Amniotic stem cell (primary cell): ENCODE measurements at regions not wholly inside any gene's neighbourhood (a gene's known extent, or its start where the extent isn't known, plus 50 kb on each side); places are given as distances from the start of the nearest gene placed in this dataset.
A peak's percentile ranks its signal among the peaks of the same experiment; 100 is the strongest.
"Not testable (repeated sequence)": the region's sequence is repeated elsewhere in the genome, so short reads cannot be mapped to it uniquely, and the experiment has no call there.

Source experiments
- DNase-seq: peaks from one replicate; lab custom pipeline; 2025; lab: John Stamatoyannopoulos, UW

DNA sequence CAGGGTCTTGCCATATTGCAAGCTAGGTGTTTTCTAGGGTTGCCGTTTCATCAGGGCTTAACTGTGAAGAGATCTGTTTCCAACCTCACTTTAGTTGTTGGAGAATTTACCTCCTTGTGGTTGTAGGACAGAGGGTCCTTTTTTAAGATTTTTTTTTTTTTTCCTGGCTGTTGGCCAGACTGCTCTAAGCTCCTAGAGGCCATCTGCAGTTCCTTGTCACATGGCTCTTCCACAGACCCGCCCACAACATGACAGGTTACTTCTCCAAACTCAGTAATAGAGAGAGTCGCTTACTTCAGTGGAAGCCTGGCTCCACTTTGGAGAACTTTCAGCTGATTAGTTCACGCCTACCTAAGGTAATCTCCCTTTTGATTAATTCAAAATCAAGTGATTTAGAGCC lies 543.7 kb downstream of the DMRTA1 start:
- DNase-seq, result no peak

DNA sequence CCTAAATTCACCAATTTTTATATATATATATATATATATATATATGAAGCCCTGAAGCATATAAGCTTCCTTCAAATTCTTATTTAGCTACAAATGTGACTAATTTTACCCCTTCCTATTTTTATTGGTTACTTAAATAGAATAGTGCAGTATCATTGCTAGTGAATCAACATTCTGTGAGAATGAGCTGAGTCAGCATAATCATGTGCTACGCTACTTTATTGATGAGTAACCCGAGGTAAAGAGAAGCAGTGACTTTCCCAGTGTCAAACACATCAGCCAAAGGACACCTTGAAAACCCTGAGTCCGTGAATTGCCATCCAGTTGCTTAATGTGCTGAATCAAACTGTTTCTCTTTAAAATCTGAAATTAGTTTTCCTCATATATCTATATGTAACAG lies 546.2 kb downstream of the DMRTA1 start:
- no peak for DNase-seq

DNA sequence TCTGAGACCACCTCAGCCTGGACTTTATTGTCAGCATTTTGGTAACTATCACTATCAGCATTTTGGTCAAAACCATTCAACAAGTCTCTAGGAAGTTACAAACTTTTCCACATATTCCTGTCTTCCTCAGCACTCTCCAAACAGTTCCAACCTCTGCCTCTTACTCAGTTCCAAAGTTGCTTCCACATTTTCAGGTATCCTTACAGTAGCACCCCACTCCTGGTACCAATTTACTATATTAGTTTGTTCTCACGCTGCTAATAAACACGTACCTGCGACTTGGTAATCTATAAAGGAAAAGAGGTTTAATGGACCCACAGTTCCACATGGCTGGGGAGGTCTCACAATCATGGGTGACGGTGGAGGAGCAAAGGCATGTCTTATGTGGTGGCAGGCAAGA lies 551.3 kb downstream of the DMRTA1 start:
- no peak for DNase-seq

DNA sequence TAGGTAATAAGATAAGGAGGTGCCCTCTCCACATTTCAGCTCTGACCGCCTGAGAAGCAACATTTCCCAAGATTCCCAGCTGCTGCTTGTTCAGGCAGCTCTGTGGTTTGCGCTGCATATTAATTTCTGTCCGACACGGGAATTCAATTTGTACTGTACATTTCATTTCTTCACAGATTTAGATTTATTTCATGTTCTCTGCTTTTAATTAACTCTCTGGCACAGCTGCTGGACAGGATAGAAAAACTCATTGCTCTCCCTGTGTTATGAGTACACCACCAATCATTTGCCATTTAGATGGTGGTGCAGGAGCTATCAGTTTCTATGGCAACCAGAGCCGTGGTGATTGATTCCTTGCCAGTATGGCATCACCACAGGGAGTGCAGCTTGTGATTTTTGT lies 558.5 kb downstream of the DMRTA1 start:
- no peak for DNase-seq

DNA sequence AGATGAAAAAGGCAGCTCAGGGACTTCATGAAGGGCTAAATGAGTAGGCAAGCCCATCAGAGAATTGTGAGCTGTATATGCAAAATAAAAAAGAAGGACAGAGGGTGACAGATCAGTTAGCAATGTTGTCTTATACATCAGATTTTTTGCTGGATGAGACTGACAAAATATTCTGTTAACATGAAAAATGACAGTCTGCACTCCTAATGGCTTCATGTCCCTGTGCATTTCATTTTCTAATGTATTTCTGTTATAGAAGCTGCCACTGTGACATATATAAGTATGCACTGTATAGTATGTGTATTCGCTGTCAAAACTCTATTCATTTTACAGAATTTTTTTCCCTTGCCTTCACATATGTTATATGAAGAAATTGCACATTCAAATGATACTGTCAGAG lies 559.5 kb downstream of the DMRTA1 start:
- no peak for DNase-seq

DNA sequence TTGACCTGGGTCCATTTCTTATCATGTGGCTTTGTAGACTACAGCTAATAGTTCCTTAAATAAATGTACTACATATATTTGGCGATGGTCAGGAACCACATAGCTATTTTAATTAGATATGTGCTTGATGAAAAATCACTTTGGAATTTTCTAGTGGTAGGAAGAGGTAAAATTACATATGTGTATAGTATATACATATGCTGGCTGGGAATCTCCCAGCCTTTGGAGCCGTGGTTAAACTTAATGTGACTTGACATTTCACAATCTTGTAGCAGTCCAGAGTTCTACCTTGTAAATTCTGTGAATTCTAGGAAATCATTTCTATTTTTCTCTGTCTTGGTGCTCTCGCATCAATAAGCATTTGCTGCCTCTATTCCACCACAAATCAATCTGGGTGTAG lies 565.0 kb downstream of the DMRTA1 start:
- DNase-seq, result peak; percentile 2

DNA sequence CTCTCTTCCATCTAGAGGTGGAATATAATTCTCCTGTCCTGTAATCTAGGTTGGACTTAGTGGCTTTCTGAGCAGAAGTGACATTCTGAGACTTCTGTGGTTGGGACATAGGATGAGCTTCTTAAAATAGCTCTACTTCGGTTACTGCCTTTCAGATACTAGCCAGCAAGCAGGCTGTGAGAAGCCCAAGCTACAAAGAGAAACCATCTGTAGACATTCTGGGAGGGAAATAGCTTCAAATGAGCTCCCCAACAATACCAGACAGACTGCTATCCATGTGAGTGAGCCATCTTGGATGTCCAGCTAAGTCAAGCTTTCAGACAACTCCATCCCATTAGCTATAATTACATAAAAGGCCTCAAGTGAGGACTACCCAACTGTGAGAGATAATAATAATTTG lies 568.9 kb downstream of the DMRTA1 start:
- no peak for DNase-seq

DNA sequence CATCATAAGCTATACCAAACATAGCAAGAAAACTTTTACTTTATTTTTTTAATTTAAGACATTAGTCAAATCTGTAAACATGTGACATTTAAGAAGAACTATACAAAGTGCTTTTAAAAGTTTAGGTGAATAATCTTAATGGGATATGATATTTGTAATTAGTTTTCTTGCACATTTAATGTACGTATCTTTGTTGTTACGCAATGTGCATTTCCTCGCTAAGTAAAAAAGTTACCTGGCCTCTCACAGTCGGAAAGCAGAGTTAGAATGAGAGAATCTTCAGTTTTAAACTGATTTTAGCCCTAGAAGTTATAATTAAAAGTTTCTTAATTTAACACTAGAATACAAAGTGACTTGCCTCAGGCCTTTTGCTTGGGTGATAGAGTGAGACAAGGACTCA lies 589.8 kb downstream of the DMRTA1 start:
- no peak for DNase-seq

DNA sequence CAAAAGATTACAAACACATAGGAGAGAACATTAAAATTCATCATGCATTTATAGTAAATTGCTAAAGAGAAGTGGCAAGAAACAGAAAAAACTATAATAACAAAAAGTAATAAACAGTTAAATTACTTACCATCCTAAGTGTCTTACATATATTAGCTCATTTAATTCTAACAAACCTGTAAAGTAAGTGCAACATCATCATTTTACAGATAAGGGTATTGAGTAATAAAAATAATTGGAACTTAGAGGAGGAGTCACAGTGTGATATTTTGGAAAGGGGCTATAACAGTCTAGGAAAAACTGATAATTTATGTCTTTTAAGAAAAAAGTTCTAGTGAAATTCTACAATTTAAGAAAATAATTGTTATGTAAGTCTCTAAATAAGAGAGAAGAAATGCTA lies 592.8 kb downstream of the DMRTA1 start:
- DNase-seq, result no peak

DNA sequence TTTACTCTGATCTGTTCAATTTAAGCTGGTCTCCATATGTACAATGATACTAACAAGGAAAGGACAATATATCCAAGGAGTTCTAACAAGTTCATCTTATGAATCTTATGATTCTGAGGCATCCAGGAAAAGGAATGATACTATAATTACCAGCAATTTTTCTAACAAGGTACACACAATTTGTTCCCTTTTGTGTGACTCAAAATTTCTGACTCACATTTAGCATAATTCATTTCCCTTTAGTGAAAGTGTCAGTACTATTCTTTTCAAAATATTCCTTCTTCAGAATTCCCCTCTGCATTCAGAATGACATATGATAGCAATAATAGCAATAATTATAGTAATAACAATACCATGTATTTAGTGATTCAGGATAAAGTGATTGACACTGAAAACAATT lies 594.8 kb downstream of the DMRTA1 start:
- DNase-seq, result no peak

DNA sequence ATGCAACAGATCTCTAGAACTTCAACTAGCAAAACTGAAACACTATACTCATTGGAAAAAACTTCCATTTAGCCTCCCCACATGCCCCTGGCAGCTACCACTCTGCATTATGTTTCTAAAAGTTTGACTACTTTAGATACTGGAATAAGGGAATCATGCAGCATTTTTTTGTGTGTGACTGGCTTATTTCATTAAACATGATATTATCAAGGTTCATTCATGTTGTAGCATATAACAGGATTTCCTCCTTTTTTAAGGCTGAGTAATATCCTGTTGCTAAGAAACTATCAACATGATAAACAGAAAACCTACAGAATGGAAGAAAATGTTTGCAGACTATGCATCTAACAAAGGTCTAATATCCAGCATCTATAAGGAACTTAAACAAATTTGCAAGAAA lies 597.9 kb downstream of the DMRTA1 start:
- DNase-seq, result no peak

DNA sequence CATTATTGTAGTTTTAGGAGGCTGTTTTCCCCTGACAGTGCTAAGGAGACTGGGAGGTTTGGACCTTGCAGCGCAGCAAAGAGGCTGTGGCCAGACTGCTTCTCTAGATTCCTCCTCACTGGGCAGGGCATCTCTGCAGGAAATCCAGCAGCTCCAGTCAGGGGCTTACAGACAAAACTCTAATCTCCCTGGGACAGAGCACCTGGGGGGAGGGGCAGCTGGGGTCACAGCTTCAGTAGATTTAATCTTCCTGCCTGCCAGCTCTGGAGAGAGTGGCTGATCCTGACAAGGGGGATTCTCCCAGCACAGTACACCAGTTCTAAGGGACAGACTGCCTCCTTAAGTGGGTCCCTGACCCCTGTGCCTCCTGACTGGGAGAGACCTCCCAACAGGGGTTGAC lies 599.4 kb downstream of the DMRTA1 start:
- not testable (repeated sequence) for DNase-seq

DNA sequence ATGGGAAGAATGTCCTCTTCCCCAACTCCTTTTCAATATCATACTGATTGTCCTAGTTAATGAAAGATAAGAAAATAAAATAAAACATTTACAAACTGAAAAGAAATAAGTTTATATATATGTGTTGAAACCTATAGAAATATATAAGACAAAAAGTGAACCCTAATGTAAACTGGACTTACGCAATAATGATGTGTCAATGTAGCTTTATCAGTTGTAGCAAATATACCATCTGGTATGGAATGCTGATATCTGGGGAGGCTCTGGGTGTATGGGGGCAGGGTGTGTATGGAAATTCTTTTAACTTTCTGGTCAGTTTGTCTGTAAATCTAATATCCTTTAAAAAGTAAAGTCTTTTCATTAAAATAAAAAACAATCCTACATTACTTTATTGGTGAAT lies 603.9 kb downstream of the DMRTA1 start:
- no peak for DNase-seq

DNA sequence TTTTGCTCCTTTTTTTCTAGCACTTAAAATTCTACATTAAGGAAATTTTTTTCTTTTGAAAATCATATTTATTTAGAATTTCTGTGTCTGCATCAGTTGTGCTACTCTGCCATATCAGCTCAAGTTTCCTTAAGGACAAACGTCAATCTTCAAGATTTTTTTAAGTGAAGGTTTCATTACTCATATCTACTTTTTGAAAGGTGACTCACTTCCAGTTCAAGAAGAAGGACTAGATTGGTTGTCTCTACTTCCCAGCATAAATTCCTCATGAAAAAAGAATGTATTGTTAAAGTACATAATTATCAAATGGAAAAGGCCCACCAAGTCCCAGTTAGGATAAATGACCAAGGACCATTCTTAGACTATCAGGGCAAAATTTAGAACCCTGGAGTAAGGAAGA lies 626.5 kb downstream of the DMRTA1 start:
- DNase-seq, result no peak

DNA sequence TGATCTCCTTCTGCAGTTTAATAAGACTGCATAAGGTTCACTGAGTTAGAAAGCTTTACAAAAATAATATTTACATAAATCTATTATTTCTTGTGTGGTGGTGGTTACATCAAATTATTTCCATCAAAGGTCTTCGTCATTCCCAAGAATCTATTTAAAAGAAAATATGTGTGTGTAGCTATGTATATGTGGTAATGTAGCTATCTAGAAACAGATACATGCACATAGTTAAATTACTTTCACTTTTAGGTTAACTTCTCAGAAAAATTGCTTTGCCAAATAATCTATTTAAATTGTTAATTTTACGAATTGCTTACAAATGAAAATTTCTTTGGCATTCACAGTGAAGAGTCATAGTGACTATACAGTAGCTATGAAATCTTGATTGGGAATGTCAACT lies 633.2 kb downstream of the DMRTA1 start:
- DNase-seq, result no peak

DNA sequence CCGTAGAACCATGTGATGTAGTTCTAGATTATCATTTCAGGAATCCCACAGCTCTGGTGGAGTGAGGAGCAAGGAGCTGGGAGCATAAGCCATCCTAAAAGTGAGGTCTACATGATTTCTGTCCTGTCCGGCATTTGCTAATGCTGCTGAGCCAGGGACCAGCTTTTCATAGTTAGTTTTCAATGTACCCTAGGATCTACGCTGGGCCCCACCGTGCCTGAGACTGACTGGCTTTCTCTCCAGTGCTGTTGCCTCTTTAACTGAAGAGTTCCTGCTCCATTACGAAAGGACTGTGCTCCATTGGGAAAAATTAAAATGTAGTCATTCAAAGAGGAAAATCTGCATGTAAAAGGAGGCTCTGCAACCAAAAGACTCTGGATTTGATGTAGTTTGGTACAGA lies 634.8 kb downstream of the DMRTA1 start:
- DNase-seq, result no peak

DNA sequence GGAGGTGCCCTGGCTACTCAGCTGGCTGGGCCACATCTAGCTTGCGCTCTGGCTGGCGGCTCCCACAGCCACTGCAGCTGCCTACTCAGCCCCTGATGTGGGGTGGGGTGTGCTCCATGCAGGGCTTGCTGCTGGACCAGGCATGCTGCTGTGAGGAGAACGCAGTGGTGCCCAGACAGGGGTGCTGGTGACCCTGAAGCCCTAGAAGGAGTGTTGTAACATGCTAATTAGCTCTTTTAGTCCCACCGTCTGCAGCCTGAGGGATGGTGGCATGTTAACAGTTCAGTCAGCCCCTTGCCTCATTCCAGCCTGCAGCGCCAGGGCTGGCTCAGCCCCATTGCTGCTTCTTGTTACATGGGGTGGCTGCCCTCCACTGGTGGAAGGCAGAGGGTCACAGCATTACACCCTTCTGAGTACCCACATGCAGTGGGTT lies 642.3 kb downstream of the DMRTA1 start:
- no peak for DNase-seq

DNA sequence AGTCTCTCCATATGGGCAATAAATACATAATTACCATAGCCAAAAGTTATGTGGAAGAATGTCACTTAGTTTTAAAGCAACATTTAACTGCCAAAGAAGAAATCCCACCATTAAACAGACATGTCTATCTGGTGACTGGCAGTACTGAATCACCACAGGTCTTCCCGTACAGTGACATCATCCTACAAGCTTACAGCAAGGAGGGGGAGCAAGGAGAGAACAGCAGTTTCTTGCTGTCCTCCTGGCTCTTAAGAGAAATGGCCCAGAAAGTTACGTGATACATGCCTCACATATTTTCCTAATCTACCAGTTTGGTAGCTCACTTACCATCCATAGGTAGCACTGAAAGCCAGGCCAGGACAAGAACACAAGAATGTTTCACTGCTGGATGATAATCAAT lies 671.0 kb downstream of the DMRTA1 start:
- peak; percentile 56 for DNase-seq

DNA sequence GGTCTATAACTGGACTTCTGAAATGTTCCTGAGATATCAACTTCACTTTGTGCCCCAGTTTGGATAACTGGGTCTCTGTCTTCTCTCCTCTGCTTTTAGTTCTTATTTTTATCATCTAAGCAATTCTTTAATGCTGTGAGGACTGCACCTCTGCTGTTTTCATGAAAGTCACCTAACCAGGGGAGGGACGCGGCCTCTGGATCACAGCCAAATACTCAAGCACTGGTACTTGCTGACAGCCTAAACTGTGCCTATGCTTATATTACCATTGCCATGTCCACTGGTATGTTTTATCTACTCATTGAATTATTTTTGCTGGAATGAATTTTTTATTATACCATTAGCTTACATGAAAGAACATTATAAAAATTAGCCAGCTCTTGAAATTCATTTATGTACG lies 674.0 kb downstream of the DMRTA1 start:
- DNase-seq, result no peak

DNA sequence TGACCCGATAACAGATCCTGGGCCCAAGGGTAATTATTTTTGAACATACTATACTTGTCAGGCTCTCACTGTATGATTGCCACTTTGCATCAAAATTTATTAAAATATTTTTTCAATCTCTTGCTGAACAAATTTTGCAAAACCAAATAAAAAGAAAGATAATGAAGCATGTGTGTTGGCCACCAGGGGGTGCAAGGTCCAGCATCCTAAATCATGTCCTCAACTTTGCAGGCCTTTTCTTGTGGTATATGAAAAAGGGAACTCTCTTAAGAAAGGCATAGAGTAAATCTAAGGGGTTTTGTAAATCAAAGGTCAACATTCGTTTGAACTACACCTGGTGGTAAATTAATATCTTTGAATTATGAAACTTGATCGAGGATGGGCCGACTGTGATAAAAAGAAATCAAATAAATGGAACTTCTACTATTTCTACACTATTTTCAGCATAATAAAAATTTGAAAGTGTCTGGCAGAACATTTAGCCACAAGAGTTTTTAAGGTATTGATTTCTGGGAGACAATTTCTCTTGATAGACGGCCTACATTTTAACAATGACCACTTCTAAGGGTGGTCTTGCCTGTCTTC lies 676.5 kb downstream of the DMRTA1 start:
- DNase-seq, result peak; percentile 35

DNA sequence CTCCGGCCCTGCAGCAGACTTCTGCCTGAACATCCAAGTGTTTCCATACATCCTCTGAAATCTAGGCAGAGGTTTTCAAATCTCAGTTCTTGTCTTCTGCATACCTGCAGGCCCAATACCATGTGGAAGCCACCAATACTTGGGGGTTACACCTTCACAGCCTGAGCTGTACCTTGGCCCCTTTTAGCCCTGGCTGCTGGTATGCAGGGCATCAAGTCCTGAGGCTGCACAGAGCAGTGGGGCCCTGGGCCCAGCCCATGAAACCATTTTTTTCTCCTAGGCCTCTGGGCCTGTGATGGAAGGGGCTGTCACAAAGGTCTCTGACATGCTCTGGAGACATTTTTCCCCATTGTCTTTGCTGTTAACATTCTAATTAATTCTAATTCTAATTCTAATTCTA lies 680.6 kb downstream of the ELAVL2 start:
- no peak for DNase-seq

DNA sequence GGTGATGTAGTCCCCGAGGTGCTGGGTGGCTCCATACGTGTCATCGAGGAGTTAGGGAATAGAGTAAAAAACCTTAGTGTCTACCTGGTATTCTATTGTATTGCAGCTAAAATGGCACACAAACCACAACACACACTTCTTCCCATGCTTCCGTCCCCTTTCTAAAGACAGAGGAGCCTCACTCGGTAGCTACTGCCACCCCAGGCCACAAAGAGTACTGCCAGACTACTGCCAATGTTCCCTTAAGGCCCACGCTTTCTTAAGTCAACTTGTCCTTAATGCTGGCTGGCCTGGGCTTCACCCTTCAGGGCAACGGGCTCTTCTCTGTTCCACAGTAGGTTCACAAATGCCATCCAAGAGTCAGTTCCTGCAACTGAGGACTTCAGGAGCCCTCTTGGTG lies 673.0 kb downstream of the ELAVL2 start:
- no peak for DNase-seq

DNA sequence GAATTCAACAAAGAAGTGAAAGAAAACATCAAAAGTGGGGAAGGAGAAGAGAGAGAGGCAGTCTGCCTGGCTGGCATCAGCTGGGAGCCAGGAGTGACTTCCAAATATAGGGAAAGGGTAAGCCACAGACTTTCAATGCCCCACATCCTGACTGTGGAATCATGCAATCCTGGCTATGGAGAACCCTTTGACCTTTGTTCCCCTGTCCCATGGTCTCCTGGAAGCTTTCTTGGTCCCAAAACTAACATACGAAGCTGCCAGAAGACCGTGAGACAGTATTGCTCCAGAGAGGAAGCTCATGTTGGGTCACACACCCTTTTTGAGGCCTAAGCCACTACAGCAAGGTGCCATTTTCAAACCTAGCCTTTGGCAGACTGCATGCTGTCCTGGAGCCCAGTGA lies 665.5 kb downstream of the ELAVL2 start:
- DNase-seq, result no peak

DNA sequence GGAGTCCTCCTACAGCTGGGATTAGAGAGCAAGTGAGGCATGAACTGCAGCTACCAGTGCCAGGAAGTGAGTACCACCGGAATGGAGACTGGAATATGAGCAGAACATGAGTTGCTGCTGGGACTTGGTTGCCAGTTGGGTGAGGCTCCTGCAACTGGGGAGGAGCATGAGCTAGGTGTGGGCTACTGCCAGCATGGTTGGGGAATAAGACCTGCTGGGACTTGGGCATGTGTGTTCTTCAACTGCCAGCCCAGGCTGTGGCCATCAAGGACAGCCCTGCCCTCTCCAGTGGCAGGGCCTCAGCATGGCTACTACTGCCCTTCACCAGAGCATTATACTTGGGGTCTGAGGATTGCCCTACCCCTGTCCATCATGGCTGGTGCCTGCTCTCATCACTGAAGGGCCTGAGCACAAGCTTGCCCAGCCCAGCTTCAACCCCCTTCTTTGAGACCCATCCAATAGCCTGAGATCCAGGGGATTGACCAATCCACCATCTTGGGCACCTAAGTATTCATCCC lies 665.0 kb downstream of the ELAVL2 start:
- DNase-seq, result no peak

DNA sequence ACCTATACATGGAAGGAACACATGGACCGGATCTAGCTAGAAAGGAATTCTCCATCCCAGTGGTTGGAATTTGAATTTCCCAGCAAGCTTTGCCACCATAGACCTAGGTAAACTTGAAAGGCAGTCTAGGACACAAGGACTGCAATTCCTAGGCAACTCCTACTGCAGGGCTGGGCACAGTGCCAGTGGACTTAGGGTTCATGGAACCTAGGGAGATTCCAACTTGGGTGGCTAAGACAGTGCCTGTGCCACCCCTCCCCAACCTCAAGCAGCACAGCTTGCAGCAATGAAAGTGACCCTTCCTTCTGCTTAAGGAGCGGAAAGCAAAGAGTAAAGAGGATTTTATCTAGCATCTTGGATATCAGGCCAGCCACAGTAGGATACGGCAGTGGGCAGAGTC lies 663.3 kb downstream of the ELAVL2 start:
- DNase-seq, result no peak
